GM12874 (cell line): ENCODE measurements at regions not wholly inside any gene's neighbourhood (a gene's known extent, or its start where the extent isn't known, plus 50 kb on each side); places are given as distances from the start of the nearest gene placed in this dataset.

Source experiments
- CTCF ChIP-seq: IDR thresholded peaks from 2 replicates; pipeline ENCODE4 v1.5.1; 2011; ENCODE audit warnings: low read depth, mild to moderate bottlenecking, control low read depth, low read length, moderate library complexity; ENCODE audit not compliant: insufficient read depth

DNA sequence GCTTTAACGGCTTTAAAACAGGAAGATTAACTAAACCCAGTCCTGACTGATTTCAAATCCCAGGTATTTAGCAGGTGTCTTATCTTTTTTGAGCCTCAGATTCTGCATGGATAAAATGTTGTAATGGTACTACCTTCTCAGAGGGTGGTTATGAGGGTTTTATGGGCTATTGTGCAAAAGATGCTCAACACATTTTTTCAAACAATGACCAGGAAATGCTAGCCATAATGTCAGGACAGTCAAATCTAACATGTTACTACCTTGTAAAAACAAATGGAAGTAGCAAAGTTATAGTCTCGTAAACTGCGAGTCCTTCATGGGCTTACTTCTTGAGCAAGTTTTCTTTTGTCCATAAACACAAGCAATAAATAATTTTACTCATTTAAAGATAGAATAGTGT, 162.1 kb upstream of the TFPI start:
- no peak for TF ChIP-seq CTCF

GRCh38 chr2:187718092-187718491, 163.9 kb upstream of the TFPI start:
- TF ChIP-seq CTCF, result no peak

- TF ChIP-seq CTCF, result no peak
Measured at GRCh38 chr2:187719510-187719909, 165.3 kb upstream of the TFPI start.

- no peak for TF ChIP-seq CTCF
Measured at GRCh38 chr2:187748958-187749357, 194.7 kb upstream of the TFPI start.

- no peak for TF ChIP-seq CTCF
Measured at GRCh38 chr2:187749804-187750431, 195.7 kb upstream of the TFPI start.

GRCh38 chr2:187768995-187769394, 214.8 kb upstream of the TFPI start:
- TF ChIP-seq CTCF, result no peak

GRCh38 chr2:187769437-187769836, 215.2 kb upstream of the TFPI start:
- TF ChIP-seq CTCF, result no peak

GRCh38 chr2:187774551-187775071, 220.4 kb upstream of the TFPI start:
- TF ChIP-seq CTCF, result no peak
